ENCODE measurements at regions not wholly inside any gene's neighbourhood (a gene's known extent, or its start where the extent isn't known, plus 50 kb on each side); places are given as distances from the start of the nearest gene placed in this dataset.

DNA sequence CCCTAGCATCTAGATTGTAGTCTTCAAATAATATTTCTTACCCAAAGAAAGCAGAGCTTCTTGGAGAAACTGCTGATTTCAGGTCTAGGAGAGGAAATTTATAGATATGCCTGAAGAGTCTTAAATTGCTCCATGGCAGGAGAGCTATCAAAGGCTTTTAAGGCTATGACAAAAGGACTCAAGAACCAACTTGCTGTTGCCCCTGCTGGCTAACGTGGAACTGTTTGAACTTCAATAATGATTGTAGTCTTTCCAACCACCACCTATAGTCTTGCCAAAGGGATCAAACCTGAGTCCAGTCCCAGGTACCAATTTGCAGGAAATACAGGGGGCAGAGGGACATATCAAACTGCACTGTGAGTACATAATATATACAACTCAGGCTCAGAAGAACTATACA, 336.2 kb upstream of the ESRRG start:
- H3K9ac ChIP-seq (ENCODE audit: low read depth in 1 of 2, low read length in 2 of 2): no peak overlapping the region
- H3K27me3 ChIP-seq (ENCODE audit: control insufficient read depth in 4 of 4, insufficient read depth in 4 of 4, low read length in 3 of 4): peaks cover 0 to 1% (median 0%) of the 10 kb centered on the region in 4 donors
- no peak for TF ChIP-seq YY1 (IDR thresholded peaks at IDR 0.05)
- no peak for TF ChIP-seq SP1 (IDR thresholded peaks at IDR 0.05)
- TF ChIP-seq EGR1 (IDR thresholded peaks at IDR 0.05; ENCODE audit: low read depth in 2 of 2): no peak
- TF ChIP-seq REST (IDR thresholded peaks at IDR 0.05): no peak
- TF ChIP-seq FOXA2 (IDR thresholded peaks at IDR 0.05): no peak
- TF ChIP-seq, protein P1, sequence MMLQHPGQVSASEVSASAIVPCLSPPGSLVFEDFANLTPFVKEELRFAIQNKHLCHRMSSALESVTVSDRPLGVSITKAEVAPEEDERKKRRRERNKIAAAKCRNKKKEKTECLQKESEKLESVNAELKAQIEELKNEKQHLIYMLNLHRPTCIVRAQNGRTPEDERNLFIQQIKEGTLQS (IDR thresholded peaks at IDR 0.05): no peak
- no peak for TF ChIP-seq HNF4A (conservative IDR thresholded peaks at IDR 0.05)
- TF ChIP-seq, protein P2, sequence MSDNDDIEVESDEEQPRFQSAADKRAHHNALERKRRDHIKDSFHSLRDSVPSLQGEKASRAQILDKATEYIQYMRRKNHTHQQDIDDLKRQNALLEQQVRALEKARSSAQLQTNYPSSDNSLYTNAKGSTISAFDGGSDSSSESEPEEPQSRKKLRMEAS (IDR thresholded peaks at IDR 0.05): no peak
- TF ChIP-seq FOXA1 (IDR thresholded peaks at IDR 0.05): no peak
- no peak for TF ChIP-seq RXRA (IDR thresholded peaks at IDR 0.05)
- no peak for TF ChIP-seq RAD21 (IDR thresholded peaks at IDR 0.05)
- no peak for TF ChIP-seq NR2F2 (IDR thresholded peaks at IDR 0.05)
- no peak for TF ChIP-seq TAF1 (conservative IDR thresholded peaks at IDR 0.05)
- no peak for TF ChIP-seq GABPA (IDR thresholded peaks at IDR 0.05 in 1 of 2, conservative IDR thresholded peaks at IDR 0.05 in 1 of 2)
- no peak for TF ChIP-seq JUND (IDR thresholded peaks at IDR 0.05)
- no peak for TF ChIP-seq HNF4G (IDR thresholded peaks at IDR 0.05)
- TF ChIP-seq, protein P3, sequence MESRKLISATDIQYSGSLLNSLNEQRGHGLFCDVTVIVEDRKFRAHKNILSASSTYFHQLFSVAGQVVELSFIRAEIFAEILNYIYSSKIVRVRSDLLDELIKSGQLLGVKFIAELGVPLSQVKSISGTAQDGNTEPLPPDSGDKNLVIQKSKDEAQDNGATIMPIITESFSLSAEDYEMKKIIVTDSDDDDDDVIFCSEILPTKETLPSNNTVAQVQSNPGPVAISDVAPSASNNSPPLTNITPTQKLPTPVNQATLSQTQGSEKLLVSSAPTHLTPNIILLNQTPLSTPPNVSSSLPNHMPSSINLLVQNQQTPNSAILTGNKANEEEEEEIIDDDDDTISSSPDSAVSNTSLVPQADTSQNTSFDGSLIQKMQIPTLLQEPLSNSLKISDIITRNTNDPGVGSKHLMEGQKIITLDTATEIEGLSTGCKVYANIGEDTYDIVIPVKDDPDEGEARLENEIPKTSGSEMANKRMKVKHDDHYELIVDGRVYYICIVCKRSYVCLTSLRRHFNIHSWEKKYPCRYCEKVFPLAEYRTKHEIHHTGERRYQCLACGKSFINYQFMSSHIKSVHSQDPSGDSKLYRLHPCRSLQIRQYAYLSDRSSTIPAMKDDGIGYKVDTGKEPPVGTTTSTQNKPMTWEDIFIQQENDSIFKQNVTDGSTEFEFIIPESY (IDR thresholded peaks at IDR 0.05): no peak
- TF ChIP-seq CTCF (IDR thresholded peaks at IDR 0.05; ENCODE audit: low read depth, low read length, missing input control): no peak
- no peaks in the 10 kb centered on the region for H3K4me1 ChIP-seq (ENCODE audit: control insufficient read depth in 4 of 4, insufficient read depth in 4 of 4, low read length in 3 of 4)
- H3K27ac ChIP-seq (ENCODE audit: low read depth in 1 of 2, low read length in 2 of 2): no peak overlapping the region
- 51% methylated on average over 1 of the region's 1 CpG for WGBS
- no peak for DNase-seq (ENCODE audit: low spot score)
- H3K4me3 ChIP-seq (ENCODE audit: low read depth in 1 of 3, low read length in 3 of 3): no peak overlapping the region
- H3K9me3 ChIP-seq (ENCODE audit: control insufficient read depth in 4 of 4, low read length in 3 of 4): no peaks in the 10 kb centered on the region
- no peaks in the 10 kb centered on the region for H3K36me3 ChIP-seq (ENCODE audit: control insufficient read depth in 4 of 4, insufficient read depth in 3 of 4, low read depth in 1 of 4, low read length in 3 of 4)
